Breast epithelium (tissue), 3 donors: ENCODE measurements at regions not wholly inside any gene's neighbourhood (a gene's known extent, or its start where the extent isn't known, plus 50 kb on each side); places are given as distances from the start of the nearest gene placed in this dataset.

Experiments
- CTCF ChIP-seq, 3 donors: fragments of 450-650 bp; IDR thresholded peaks; one replicate each; pipeline ENCODE4 v1.5.1; 2016 to 2017; ENCODE audit warnings: antibody characterized with exemption in 3 of 3, mild to moderate bottlenecking in 3 of 3, moderate library complexity in 3 of 3
- POLR2A ChIP-seq: fragments of 450-650 bp; IDR thresholded peaks from one replicate; pipeline ENCODE4 v1.6.1; 2016; ENCODE audit warnings: antibody characterized with exemption, mild to moderate bottlenecking, moderate library complexity
- POLR2AphosphoS5 ChIP-seq, 3 donors: sonication (generic); formaldehyde crosslinking; IDR thresholded peaks; one replicate each; pipeline ENCODE4 v1.6.1; 2017; ENCODE audit warnings: antibody characterized with exemption in 3 of 3

GRCh38 chr9:79989079-79989478, 417.3 kb downstream of the TLE4 start:
- TF ChIP-seq CTCF (IDR thresholded peaks at IDR 0.05) (no peak), POLR2AphosphoS5 (IDR thresholded peaks at IDR 0.05) (no peak), POLR2A (no peak)
